ENCODE measurements at regions not wholly inside any gene's neighbourhood (a gene's known extent, or its start where the extent isn't known, plus 50 kb on each side); places are given as distances from the start of the nearest gene placed in this dataset.

GRCh38 chr1:192474080-192474683, 101.4 kb upstream of the RGS1 start:
- Histone ChIP-seq H3K27me3 (ENCODE audit: control insufficient read depth, insufficient read depth, low read length) (no peaks in the 10 kb centered on the region), H3K4me3 (ENCODE audit: low read depth, low read length) (no peak overlapping the region), H3K36me3 (ENCODE audit: control insufficient read depth, insufficient read depth, low read length) (no peaks in the 10 kb centered on the region)
- no peak for DNase-seq (ENCODE audit: low read depth)
- TF ChIP-seq CTCF (IDR thresholded peaks at IDR 0.05; ENCODE audit: insufficient read depth, low read length, poor library complexity, severe bottlenecking), result peak; percentile 45

GRCh38 chr1:192475329-192475728, 100.2 kb upstream of the RGS1 start:
- no peak for DNase-seq (ENCODE audit: low read depth)
- no peaks in the 10 kb centered on the region for H3K36me3 ChIP-seq (ENCODE audit: control insufficient read depth, insufficient read depth, low read length)
- TF ChIP-seq CTCF (IDR thresholded peaks at IDR 0.05; ENCODE audit: insufficient read depth, low read length, poor library complexity, severe bottlenecking), result no peak
- no peaks in the 10 kb centered on the region for H3K27me3 ChIP-seq (ENCODE audit: control insufficient read depth, insufficient read depth, low read length)
- H3K4me3 ChIP-seq (ENCODE audit: low read depth, low read length), result no peak overlapping the region

- Histone ChIP-seq H3K27me3 (ENCODE audit: control insufficient read depth, insufficient read depth, low read length) (no peaks in the 10 kb centered on the region), H3K4me3 (ENCODE audit: low read depth, low read length) (no peak overlapping the region), H3K36me3 (ENCODE audit: control insufficient read depth, insufficient read depth, low read length) (no peaks in the 10 kb centered on the region)
- no peak for DNase-seq (ENCODE audit: low read depth)
- TF ChIP-seq CTCF (IDR thresholded peaks at IDR 0.05; ENCODE audit: insufficient read depth, low read length, poor library complexity, severe bottlenecking), result no peak
Measured at GRCh38 chr1:192475970-192476369, 99.6 kb upstream of the RGS1 start.

GRCh38 chr1:192476802-192477298, 98.7 kb upstream of the RGS1 start:
- TF ChIP-seq CTCF (IDR thresholded peaks at IDR 0.05; ENCODE audit: insufficient read depth, low read length, poor library complexity, severe bottlenecking), result no peak
- no peak for DNase-seq (ENCODE audit: low read depth)
- H3K4me3 ChIP-seq (ENCODE audit: low read depth, low read length), result no peak overlapping the region

GRCh38 chr1:192477630-192478029, 97.9 kb upstream of the RGS1 start:
- TF ChIP-seq CTCF (IDR thresholded peaks at IDR 0.05; ENCODE audit: insufficient read depth, low read length, poor library complexity, severe bottlenecking), result peak; percentile 38
- no peaks in the 10 kb centered on the region for H3K36me3 ChIP-seq (ENCODE audit: control insufficient read depth, insufficient read depth, low read length)
- no peak for DNase-seq (ENCODE audit: low read depth)
- H3K27me3 ChIP-seq (ENCODE audit: control insufficient read depth, insufficient read depth, low read length), result no peaks in the 10 kb centered on the region
- no peak overlapping the region for H3K4me3 ChIP-seq (ENCODE audit: low read depth, low read length)

More at GRCh38 chr1:192476802-192477298, 98.7 kb upstream of the RGS1 start:
- Histone ChIP-seq H3K36me3 (ENCODE audit: control insufficient read depth, insufficient read depth, low read length) (no peaks in the 10 kb centered on the region), H3K27me3 (ENCODE audit: control insufficient read depth, insufficient read depth, low read length) (no peaks in the 10 kb centered on the region)

Measured in kidney epithelial cell (primary cell).